Keratinocyte (primary cell): ENCODE measurements at regions not wholly inside any gene's neighbourhood (a gene's known extent, or its start where the extent isn't known, plus 50 kb on each side); places are given as distances from the start of the nearest gene placed in this dataset.

Experiments
- DNase-seq: peaks from one replicate; pipeline ENCODE4 v3.0.0-alpha.2; 2011; ENCODE audit warnings: low read depth, missing footprints, low spot score
- FAIRE-seq: peaks from 2 replicates; lab custom pipeline; 2011; peaks lifted over from hg19 to GRCh38; lab: Jason Lieb, UNC
- H2AFZ ChIP-seq: 2 replicates; pipeline ENCODE4 v1.6.0; 2012; ENCODE audit warnings: low read length, control low read depth, inconsistent platforms; ENCODE audit not compliant: control insufficient read depth
- H3K27ac ChIP-seq: 2 replicates; pipeline ENCODE4 v1.5.1; 2011; ENCODE audit warnings: low read length; ENCODE audit not compliant: control insufficient read depth, insufficient read depth
- H3K27me3 ChIP-seq: 3 replicates; pipeline ENCODE4 v1.6.0; 2011; ENCODE audit warnings: low read length; ENCODE audit not compliant: control insufficient read depth, insufficient read depth; ENCODE audit errors: extremely low read depth
- H3K36me3 ChIP-seq, 2 experiments: 2 replicates in 1 of 2; 3 replicates in 1 of 2; pipeline ENCODE4 v1.5.1; 2011; ENCODE audit warnings: low read length in 2 of 2, mild to moderate bottlenecking in 1 of 2; ENCODE audit not compliant: control insufficient read depth in 2 of 2, insufficient read depth in 2 of 2; ENCODE audit errors: extremely low read depth in 1 of 2
- H3K4me1 ChIP-seq: 3 replicates; pipeline ENCODE4 v1.5.1; 2011; ENCODE audit warnings: low read length; ENCODE audit not compliant: control insufficient read depth, insufficient read depth; ENCODE audit errors: extremely low read depth
- H3K4me2 ChIP-seq: 3 replicates; pipeline ENCODE4 v1.6.0; 2011; ENCODE audit warnings: low read depth, low read length; ENCODE audit not compliant: control insufficient read depth, insufficient read depth; ENCODE audit errors: extremely low read depth
- H3K4me3 ChIP-seq, 3 experiments: fragments of 200-600 bp in 1 of 3; sonication (generic) in 1 of 3; 2 replicates in 2 of 3; 3 replicates in 1 of 3; pipeline ENCODE4 v1.5.1; 2011 to 2016; ENCODE audit warnings: low read length in 3 of 3, mild to moderate bottlenecking in 3 of 3, control low read depth in 2 of 3, inconsistent platforms in 1 of 3, low read depth in 1 of 3, mixed read lengths in 1 of 3, mixed run types in 1 of 3, moderate library complexity in 1 of 3; ENCODE audit not compliant: control insufficient read depth in 2 of 3, insufficient read depth in 2 of 3; ENCODE audit errors: extremely low read depth in 1 of 3
- H3K79me2 ChIP-seq: 2 replicates; pipeline ENCODE4 v1.6.0; 2012; ENCODE audit warnings: low read length; ENCODE audit not compliant: control insufficient read depth, insufficient read depth
- H3K9ac ChIP-seq: 3 replicates; pipeline ENCODE4 v1.6.0; 2011; ENCODE audit warnings: low read length; ENCODE audit not compliant: control insufficient read depth, insufficient read depth; ENCODE audit errors: extremely low read depth
- H3K9me1 ChIP-seq: 3 replicates; pipeline ENCODE4 v1.6.0; 2011; ENCODE audit warnings: low read length; ENCODE audit not compliant: control insufficient read depth, insufficient read depth; ENCODE audit errors: extremely low read depth
- H3K9me3 ChIP-seq: 2 replicates; pipeline ENCODE4 v1.5.1; 2012; ENCODE audit warnings: low read depth, low read length; ENCODE audit not compliant: control insufficient read depth
- H4K20me1 ChIP-seq: 3 replicates; pipeline ENCODE4 v1.6.0; 2011; ENCODE audit warnings: low read length; ENCODE audit not compliant: control insufficient read depth, insufficient read depth; ENCODE audit errors: extremely low read depth
- EZH2 ChIP-seq: IDR thresholded peaks from one replicate; pipeline ENCODE4 v1.6.1; 2012; ENCODE audit warnings: inconsistent platforms, mild to moderate bottlenecking, low read length, moderate library complexity
- dilution Hi-C: fragments of 300-500 bp; cut with MboI; formaldehyde crosslinking; loops from one replicate; pipeline ENCODE4 v1.7.0; 2020; ENCODE audit warnings: low sequenced_read_pairs; ENCODE audit not compliant: extremely low pct_ligation_motif_present
- TF ChIP-seq, protein P1 (sequence below), 3 experiments: IDR thresholded peaks in 1 of 3; conservative IDR thresholded peaks in 1 of 3; optimal IDR thresholded peaks in 1 of 3; 2 replicates in 2 of 3; 3 replicates in 1 of 3; pipeline versions ENCODE3 to v1.5.1; 2011; ENCODE audit warnings: low read length in 3 of 3, mild to moderate bottlenecking in 3 of 3, moderate library complexity in 2 of 3, control low read depth in 1 of 3, inconsistent platforms in 1 of 3; ENCODE audit not compliant: insufficient read depth in 2 of 3; ENCODE audit errors: extremely low read depth in 1 of 3

DNA sequence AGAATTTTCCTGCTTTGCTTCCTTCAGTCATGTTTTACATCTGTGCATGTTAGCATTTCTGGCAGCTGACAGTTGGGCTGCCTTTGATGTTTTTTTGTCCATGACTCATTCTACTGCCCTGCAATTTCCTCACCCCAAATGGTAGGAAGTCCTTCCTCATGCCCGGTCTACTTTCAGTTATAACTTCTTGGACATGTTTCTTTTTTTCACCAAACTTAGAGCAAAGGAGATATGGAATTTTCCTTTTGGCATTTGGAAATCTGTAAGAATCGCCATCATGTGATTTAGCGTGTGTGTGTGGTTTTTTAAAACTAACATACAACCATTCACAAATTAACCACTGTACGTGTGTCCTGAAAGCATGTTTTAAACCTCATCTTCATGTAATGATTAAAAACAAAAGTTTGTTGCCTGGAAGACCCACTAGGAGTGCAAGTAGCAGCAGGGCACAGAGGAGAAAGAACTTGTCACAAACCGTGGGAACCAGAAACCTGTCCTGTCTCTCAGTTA lies 430.7 kb upstream of the CFAP20DC start:
- Histone ChIP-seq H2AFZ (peak overlapping the region; percentile 71), H3K9me3 (no peaks in the 10 kb centered on the region), H4K20me1 (no peaks in the 10 kb centered on the region), H3K4me3 (peak overlapping the region in 2 of 3 experiments; percentile 36 to 47), H3K27ac (peak overlapping the region; percentile 48), H3K4me1 (peaks cover 31% of the 10 kb centered on the region), H3K79me2 (no peaks in the 10 kb centered on the region), H3K36me3 (no peaks in the 10 kb centered on the region), H3K9ac (no peak overlapping the region), H3K4me2 (peak overlapping the region; percentile 84), H3K9me1 (no peaks in the 10 kb centered on the region), H3K27me3 (no peaks in the 10 kb centered on the region)
- FAIRE-seq (peak; percentile 97), DNase-seq (peak; percentile 17)
- TF ChIP-seq EZH2 = no peak
- TF ChIP-seq, protein P1, sequence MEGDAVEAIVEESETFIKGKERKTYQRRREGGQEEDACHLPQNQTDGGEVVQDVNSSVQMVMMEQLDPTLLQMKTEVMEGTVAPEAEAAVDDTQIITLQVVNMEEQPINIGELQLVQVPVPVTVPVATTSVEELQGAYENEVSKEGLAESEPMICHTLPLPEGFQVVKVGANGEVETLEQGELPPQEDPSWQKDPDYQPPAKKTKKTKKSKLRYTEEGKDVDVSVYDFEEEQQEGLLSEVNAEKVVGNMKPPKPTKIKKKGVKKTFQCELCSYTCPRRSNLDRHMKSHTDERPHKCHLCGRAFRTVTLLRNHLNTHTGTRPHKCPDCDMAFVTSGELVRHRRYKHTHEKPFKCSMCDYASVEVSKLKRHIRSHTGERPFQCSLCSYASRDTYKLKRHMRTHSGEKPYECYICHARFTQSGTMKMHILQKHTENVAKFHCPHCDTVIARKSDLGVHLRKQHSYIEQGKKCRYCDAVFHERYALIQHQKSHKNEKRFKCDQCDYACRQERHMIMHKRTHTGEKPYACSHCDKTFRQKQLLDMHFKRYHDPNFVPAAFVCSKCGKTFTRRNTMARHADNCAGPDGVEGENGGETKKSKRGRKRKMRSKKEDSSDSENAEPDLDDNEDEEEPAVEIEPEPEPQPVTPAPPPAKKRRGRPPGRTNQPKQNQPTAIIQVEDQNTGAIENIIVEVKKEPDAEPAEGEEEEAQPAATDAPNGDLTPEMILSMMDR (optimal IDR thresholded peaks at IDR 0.05 in 1 of 3, IDR thresholded peaks at IDR 0.05 in 1 of 3, conservative IDR thresholded peaks at IDR 0.05 in 1 of 3; ENCODE audit: extremely low read depth in 1 of 3, insufficient read depth in 2 of 3, low read length in 3 of 3) = no peak
- dilution Hi-C loops = no loop called here

DNA sequence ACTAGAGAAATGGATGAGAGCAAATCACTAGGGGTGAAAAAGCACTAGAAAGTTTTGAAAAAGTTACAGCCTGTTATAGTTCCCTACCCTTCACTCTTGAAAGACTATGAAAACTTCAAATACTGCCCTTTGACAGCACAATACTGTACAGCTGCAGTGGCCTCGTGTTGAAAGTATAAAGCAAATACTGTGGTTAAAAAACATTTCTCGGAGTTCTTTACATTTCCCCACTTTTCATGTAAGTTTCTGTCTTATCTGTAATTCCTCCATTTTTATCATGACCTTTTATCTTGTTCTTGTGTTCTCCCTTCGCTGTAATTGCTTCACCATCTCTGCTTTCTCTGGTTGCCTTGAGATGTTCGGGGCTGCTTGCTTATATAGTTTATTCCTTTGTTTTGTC lies 423.8 kb upstream of the CFAP20DC start:
- Histone ChIP-seq H3K27ac (no peak overlapping the region), H2AFZ (no peak overlapping the region), H3K4me3 (no peak overlapping the region), H3K9ac (no peak overlapping the region), H3K4me1 (no peaks in the 10 kb centered on the region), H3K27me3 (no peaks in the 10 kb centered on the region), H3K4me2 (no peak overlapping the region), H3K9me3 (peaks cover 5% of the 10 kb centered on the region), H3K9me1 (no peaks in the 10 kb centered on the region), H4K20me1 (no peaks in the 10 kb centered on the region), H3K36me3 (no peaks in the 10 kb centered on the region), H3K79me2 (no peaks in the 10 kb centered on the region)
- dilution Hi-C loops = no loop called here
- DNase-seq (no peak), FAIRE-seq (no peak)
- TF ChIP-seq EZH2 = no peak
- TF ChIP-seq, protein P1 (optimal IDR thresholded peaks at IDR 0.05 in 1 of 3, IDR thresholded peaks at IDR 0.05 in 1 of 3, conservative IDR thresholded peaks at IDR 0.05 in 1 of 3; ENCODE audit: extremely low read depth in 1 of 3, insufficient read depth in 2 of 3, low read length in 3 of 3) = no peak
